Calu3 (cell line): ENCODE measurements at regions not wholly inside any gene's neighbourhood (a gene's known extent, or its start where the extent isn't known, plus 50 kb on each side); places are given as distances from the start of the nearest gene placed in this dataset.

ENCODE experiments used
- BruUV-seq: library from RNA; stranded (reverse); fragments of 400-500 nt; replicated peaks from 2 replicates; lab custom pipeline; 2021; lab: Mats Ljungman, UMichigan
- CTCF ChIA-PET: fragments of 300-600 bp; sonication (Branson Sonifier 250); formaldehyde crosslinking; loops from one replicate; lab custom pipeline; 2022; ENCODE audit warnings: antibody characterized with exemption; lab: Charles Lee
- DNase-seq: peaks from one replicate; pipeline ENCODE4 v3.0.0; 2022
- H3K27ac Mint-ChIP-seq: one replicate; pipeline ENCODE4 v1.8.0; 2022; ENCODE audit warnings: mixed read lengths; ENCODE audit not compliant: unreplicated experiment
- H3K27me3 Mint-ChIP-seq: one replicate; pipeline ENCODE4 v1.8.0; 2022; ENCODE audit warnings: mixed read lengths; ENCODE audit not compliant: unreplicated experiment
- H3K36me3 Mint-ChIP-seq: one replicate; pipeline ENCODE4 v1.8.0; 2022; ENCODE audit warnings: mild to moderate bottlenecking, moderate library complexity, mixed read lengths; ENCODE audit not compliant: insufficient read depth, unreplicated experiment
- H3K4me1 Mint-ChIP-seq: one replicate; pipeline ENCODE4 v1.8.0; 2022; ENCODE audit warnings: mild to moderate bottlenecking, low read depth, mixed read lengths; ENCODE audit not compliant: unreplicated experiment
- H3K4me3 Mint-ChIP-seq: one replicate; pipeline ENCODE4 v1.8.0; 2022; ENCODE audit warnings: mild to moderate bottlenecking, low read depth, moderate library complexity, mixed read lengths; ENCODE audit not compliant: unreplicated experiment
- H3K9me3 Mint-ChIP-seq: one replicate; pipeline ENCODE4 v1.8.0; 2022; ENCODE audit warnings: low read depth, mixed read lengths; ENCODE audit not compliant: unreplicated experiment
- intact Hi-C: fragments of 100-400 bp; cut with micrococcal nuclease; formaldehyde crosslinking; loops from one replicate; pipeline ENCODE4 v1.10.0; 2022; ENCODE audit not compliant: unreplicated experiment
- TF ChIP-seq, protein P1 (sequence below): fragments of 200-600 bp; IDR thresholded peaks from one replicate; pipeline ENCODE4 v1.8.0; 2022; ENCODE audit warnings: antibody characterized with exemption; ENCODE audit not compliant: unreplicated experiment

DNA sequence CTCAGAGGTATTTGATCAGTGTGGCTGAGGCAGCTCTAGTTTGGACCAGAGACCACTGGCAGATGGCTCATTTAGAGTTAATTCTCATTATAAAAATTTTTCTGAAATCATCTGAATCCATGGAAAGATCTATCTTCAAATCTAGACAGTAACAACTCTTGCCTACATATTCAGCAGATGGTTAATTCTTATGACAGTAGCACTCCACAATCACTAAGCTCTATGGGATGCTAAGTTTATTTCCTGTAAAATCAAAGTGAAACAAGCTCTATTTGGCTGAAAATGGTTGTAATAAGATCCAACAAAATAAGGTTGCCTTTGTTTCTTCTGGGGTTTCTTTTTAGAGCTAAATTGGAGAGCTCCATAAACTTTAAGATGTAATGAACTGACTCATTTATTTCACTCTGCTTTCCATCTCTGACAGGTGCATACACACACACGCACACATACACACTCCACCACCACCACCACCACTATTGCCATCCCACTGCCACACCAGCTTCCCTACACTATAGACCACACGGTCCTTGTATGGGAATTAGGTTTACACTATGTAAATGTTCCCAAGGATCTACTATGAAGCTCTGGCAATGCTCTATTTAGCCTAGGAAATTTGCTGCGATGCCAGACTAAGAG lies 293.1 kb downstream of the RPAP3 start:
- TF ChIP-seq, protein P1, sequence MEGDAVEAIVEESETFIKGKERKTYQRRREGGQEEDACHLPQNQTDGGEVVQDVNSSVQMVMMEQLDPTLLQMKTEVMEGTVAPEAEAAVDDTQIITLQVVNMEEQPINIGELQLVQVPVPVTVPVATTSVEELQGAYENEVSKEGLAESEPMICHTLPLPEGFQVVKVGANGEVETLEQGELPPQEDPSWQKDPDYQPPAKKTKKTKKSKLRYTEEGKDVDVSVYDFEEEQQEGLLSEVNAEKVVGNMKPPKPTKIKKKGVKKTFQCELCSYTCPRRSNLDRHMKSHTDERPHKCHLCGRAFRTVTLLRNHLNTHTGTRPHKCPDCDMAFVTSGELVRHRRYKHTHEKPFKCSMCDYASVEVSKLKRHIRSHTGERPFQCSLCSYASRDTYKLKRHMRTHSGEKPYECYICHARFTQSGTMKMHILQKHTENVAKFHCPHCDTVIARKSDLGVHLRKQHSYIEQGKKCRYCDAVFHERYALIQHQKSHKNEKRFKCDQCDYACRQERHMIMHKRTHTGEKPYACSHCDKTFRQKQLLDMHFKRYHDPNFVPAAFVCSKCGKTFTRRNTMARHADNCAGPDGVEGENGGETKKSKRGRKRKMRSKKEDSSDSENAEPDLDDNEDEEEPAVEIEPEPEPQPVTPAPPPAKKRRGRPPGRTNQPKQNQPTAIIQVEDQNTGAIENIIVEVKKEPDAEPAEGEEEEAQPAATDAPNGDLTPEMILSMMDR, result no peak
- Mint-ChIP-seq H3K27ac (no peak overlapping the region), H3K4me3 (no peak overlapping the region), H3K4me1 (no peaks in the 10 kb centered on the region), H3K9me3 (no peaks in the 10 kb centered on the region), H3K27me3 (no peaks in the 10 kb centered on the region), H3K36me3 (no peaks in the 10 kb centered on the region)
- intact Hi-C loops, result no loop called here
- no TSS peak for BruUV-seq
- CTCF ChIA-PET, result no interaction called here
- DNase-seq, result no peak

DNA sequence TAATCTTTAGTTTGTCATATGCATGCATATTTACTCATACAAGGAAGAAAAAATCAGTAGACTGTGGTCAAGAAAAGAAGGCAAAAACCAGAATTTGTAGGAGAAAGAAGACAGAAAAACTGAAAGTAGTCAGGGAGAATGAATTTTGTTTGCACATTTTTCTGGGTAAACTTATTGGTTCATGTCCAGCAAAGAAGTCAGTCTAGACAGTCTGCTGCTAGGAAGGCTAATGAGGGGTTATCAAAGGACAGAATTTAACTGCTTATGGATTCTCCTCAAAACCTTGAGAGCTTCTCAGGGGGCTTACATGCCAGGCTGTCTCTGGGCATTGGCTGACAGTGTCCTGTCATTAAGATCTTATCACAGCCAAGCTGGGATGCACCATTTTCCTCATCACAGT lies 293.9 kb downstream of the RPAP3 start:
- no TSS peak for BruUV-seq
- no peaks in the 10 kb centered on the region for H3K9me3 Mint-ChIP-seq
- DNase-seq, result no peak
- intact Hi-C loops, result no loop called here
- TF ChIP-seq, protein P1, result no peak
- no peak overlapping the region for H3K4me3 Mint-ChIP-seq
- no peaks in the 10 kb centered on the region for H3K36me3 Mint-ChIP-seq
- H3K4me1 Mint-ChIP-seq, result no peaks in the 10 kb centered on the region
- H3K27ac Mint-ChIP-seq, result no peak overlapping the region
- no peaks in the 10 kb centered on the region for H3K27me3 Mint-ChIP-seq
- CTCF ChIA-PET, result no interaction called here

DNA sequence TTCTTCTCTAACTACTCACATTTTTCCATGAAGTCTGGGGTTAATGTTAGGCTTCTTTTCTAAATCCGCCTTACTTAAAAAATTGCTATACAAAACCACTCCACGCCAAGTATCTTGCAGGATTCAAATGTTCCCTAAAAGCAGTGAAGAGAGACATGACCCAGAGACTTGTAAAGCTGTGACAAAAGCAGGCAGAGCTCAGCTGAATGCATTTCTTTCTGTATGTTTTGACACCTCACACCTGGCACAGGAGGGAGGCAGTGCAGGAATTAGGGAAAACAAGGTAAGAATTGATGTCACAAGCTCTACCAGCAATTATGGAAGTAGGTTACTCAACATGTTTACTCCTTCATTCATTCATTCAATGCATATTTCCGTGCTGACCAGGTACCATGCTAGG lies 295.0 kb downstream of the RPAP3 start:
- TF ChIP-seq, protein P1, result no peak
- no peak overlapping the region for H3K4me3 Mint-ChIP-seq
- CTCF ChIA-PET, result no interaction called here
- DNase-seq, result no peak
- intact Hi-C loops, result no loop called here
- no peak overlapping the region for H3K27ac Mint-ChIP-seq
- no TSS peak for BruUV-seq
- H3K4me1 Mint-ChIP-seq, result no peaks in the 10 kb centered on the region
- peaks cover 2% of the 10 kb centered on the region for H3K9me3 Mint-ChIP-seq
- no peaks in the 10 kb centered on the region for H3K27me3 Mint-ChIP-seq
- no peaks in the 10 kb centered on the region for H3K36me3 Mint-ChIP-seq

GRCh38 chr12:47410383-47410782 lies 295.4 kb downstream of the RPAP3 start:
- no peaks in the 10 kb centered on the region for H3K27me3 Mint-ChIP-seq
- no peak overlapping the region for H3K27ac Mint-ChIP-seq
- no peaks in the 10 kb centered on the region for H3K4me1 Mint-ChIP-seq
- H3K4me3 Mint-ChIP-seq, result no peak overlapping the region
- no peak for DNase-seq
- peaks cover 4% of the 10 kb centered on the region for H3K9me3 Mint-ChIP-seq
- no TSS peak for BruUV-seq
- CTCF ChIA-PET, result no interaction called here
- no peaks in the 10 kb centered on the region for H3K36me3 Mint-ChIP-seq
- intact Hi-C loops, result no loop called here
- TF ChIP-seq, protein P1, result no peak
